GM19025 (cell line): ENCODE measurements at regions not wholly inside any gene's neighbourhood (a gene's known extent, or its start where the extent isn't known, plus 50 kb on each side); places are given as distances from the start of the nearest gene placed in this dataset.
"Not testable (repeated sequence)": the region's sequence is repeated elsewhere in the genome, so short reads cannot be mapped to it uniquely, and the experiment has no call there.

ENCODE experiments used
- ATAC-seq: cut with Tn5 transposase; IDR thresholded peaks from one replicate; pipeline ENCODE4 v1.9.1; 2021; ENCODE audit warnings: mild to moderate bottlenecking, low read depth, moderate library complexity; ENCODE audit not compliant: unreplicated experiment

DNA sequence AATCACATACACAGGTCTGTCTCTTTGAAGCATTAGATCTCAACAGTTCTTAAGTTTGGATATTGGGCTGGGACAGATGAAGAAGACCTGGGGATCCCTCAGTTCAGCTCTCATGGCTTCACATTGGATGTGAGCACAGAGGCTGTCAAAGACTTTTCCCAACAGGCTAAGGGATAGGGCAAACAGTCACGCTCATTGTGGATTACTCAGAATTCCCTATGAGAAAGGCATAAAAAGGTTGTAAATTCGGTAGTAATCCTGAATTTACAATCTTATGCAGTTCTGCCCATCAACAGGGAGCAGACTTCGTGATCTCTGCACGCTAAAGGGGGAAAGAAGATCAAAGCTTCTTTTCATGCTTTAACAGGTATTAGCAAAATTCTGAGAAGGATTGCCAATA is 448.4 kb downstream of the DAD1 start:
- no peak for ATAC-seq

DNA sequence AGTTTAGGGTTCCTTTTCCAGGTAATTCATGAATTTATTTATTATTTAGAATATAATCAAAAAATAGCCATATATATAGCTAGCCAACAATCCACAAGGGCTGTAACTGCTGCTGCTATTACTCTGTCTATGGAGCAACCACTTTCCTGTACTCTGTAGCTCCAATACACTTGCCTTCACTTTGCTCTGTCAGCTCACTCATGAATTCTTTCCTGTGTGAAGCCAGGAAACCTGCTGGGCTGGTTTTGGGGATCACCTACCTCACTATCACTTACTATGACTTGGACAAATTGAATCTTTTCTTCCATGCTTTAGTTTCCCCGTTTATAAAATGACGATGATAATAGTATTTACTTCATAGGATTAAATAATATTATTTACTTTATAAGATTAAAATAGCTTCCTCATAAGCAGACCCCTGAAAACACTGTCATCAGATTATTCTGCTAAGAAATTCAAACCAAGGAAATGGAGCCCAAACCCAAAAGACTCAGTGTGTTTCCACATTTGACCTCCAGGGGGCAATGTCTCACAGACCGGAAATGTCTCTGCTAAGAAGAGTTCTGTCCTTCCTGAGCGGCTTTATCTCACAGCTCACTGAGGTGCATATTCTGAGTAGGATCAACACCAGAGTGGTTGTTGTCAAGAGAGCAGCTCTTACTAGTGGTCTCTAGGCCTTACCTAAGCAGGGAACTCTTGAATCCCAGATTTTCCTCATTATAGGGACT is 457.1 kb downstream of the DAD1 start:
- ATAC-seq, result no peak

GRCh38 chr14:22124073-22124613 is 450.5 kb upstream of the OR4E1 start:
- no peak for ATAC-seq

DNA sequence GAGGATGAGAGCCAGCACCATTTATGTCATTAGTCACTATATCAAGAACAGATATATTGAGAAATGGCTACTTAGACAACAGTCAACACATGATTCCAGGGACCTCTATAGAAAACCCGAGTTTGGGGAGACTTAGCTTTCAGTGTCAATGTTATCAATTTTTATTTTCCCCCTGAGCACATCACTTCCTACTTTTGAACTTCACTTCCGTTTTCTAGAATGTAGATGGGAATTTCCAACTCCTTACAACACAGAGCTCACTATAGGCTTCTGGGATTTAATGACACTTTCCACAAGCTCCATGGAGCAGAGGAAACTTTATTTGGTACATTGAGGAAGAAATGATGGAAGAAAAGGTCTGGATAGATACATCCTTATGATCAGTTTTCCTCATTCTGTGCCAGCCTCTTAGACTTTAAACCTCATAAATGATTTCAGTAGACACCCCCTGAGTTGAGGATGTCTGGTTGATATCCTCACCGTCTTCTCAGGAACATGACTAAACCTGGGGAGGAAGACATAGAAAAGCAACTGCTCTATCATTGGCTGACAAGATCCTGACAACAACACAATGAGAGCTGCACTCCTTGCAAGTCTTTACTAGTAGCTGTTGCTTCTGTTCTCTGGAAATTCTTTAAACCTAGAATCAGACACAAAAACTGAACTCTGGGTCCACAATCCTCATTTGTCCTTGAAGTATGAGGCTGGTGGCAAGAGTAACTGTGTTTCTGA is 449.4 kb upstream of the OR4E1 start:
- no peak for ATAC-seq

- ATAC-seq, result no peak
Observed at GRCh38 chr14:22122227-22122818, 448.7 kb upstream of the OR4E1 start.

GRCh38 chr14:22118899-22119477 is 445.4 kb upstream of the OR4E1 start:
- no peak for ATAC-seq

- ATAC-seq, result no peak
Observed at GRCh38 chr14:22113401-22113800, 439.8 kb upstream of the OR4E1 start.

DNA sequence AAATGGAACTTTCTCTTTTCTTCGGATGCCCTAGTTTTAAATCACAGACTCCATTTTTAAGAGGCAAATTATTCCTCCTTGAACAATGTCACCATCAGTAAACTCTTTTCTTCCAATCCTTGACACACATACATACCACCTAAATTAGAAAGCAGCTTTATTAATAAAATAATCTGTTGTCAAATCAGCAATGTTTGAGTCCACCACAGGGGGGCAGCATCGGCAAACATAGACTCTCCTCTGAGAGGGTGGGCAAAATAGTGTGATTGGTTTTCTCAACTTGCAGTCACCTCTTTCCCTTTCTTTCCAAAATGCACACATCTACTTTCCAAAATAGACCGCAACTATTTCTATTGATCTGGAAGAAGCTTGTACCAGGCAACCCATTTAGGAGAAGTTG is 438.4 kb upstream of the OR4E1 start:
- no peak for ATAC-seq

- no peak for ATAC-seq
Observed at GRCh38 chr14:22107753-22108152, 434.1 kb upstream of the OR4E1 start.

DNA sequence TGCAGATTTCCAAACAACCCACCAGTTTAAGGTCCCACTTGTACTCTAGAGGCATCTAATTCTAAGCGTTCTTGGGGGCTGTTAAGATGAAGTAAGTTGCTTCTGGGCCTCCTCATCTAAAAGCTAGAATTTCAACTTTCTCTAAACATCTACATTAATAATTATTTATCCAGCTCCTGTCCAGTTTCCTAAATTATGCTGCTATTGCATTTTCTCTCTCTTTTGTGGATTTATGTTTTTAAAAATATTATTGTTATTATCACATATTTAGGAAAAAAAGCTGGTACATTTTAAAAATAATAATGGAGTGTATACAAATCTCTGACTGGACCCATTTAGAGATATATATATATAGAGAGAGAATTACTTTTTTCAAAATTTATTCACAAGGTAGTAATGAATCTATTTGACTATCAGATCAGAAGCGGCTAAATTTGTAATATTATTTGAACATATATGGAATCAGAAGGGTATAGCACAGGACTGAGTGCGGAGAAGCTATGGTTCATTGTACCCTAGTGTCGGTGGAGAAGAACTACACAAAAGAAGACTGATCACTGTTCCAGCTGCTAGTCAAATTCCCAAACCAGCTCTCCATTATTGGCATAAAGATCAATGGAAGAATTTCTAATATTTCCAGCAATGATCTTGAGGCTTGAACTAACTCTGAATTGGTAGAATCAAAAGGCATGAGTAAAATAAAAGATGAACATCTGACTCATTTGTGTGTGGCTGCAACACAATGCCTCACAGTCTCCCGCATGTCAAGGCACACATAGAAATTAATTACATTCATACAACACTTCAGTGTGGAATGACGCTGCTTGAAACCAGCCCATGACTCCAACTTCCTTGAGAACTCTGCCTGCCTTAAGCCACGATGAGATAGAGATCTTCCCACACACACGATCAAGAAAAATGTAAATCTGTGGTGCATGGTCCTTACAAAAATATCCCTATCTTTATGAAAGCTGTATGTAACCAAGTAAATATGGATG is 433.4 kb upstream of the OR4E1 start:
- no peak for ATAC-seq

GRCh38 chr14:22105624-22106006 is 432.0 kb upstream of the OR4E1 start:
- no peak for ATAC-seq

DNA sequence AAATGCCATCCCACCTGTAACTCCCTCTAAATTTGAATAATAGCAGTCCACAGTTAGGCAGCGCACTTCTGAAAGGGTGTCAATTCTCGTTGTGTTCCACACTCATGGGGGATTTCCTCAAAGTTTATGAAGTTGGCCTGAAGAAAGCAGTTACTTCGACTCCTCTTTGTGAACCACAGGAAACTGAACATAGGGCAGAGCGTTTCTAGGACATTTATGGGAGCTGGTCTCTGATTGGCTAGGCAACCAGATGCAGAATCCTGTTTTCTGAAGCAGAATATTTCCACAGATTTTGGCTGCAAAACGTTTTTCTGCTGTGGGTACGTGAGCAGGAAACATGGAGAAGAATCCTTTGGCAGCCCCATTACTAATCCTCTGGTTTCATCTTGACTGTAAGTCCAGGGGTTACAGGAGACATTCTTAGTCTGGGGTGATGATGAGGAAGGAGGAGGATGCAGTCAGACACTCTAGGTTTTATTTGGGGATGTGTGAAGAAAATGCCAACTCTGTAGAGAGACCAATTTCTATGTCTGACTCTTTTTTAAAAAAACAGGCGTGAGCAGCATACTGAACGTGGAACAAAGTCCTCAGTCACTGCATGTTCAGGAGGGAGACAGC is 431.5 kb upstream of the OR4E1 start:
- ATAC-seq, result no peak

DNA sequence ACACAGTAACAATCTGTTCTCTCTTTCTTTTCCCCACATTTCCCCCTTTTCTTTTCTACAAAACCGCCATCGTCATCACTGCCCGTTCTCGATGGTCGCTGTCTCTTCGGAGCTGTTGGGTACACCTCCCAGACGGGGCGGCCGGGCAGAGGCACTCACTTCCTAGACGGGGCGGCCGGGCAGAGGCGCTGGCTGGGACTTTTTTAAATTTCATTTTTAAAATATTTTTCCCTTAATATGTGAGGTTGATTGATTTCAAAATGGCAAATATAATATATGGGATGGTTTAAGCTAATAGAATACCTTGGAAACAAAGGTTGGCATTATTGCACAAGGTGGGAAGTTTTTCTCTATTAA is 427.1 kb upstream of the OR4E1 start:
- not testable (repeated sequence) for ATAC-seq

DNA sequence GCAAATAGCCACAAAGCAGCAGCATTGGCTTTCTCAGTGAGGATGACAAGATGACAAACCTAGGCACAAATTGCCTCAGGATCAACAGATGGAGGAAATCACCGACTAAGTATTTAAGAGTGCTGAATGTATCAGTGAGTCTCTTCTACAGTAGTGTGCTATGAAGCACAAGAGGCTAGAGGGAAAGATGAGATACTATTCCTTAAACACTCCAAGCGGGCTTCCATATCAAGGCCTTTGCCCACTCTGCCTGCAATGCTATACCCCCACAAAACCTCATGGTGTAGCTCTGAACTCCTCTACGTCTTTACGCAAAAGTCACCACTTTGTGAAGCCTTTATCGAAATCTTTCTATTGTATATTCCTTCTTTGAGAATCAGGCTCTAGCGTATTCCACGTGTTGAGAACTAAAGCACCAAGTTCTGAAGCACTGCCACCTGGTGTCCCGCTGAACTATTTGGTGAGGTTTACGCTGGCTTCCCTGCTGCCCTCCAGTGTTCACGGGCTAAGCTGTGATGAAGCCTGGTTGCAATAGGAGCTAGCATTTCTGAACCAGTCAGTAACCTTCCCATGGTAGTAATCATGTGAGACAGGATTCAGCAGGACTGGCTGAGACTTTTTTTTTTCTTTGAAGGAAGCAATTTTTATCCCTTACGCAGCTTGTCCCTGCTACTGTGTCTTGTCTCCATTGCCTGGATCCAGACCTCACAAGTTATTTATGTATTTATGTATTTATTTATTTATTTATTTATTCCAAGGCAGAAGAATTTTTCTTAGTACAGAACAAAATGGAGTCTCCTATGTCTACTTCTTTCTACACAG is 426.5 kb upstream of the OR4E1 start:
- ATAC-seq, result no peak

GRCh38 chr14:22098435-22098834 is 424.8 kb upstream of the OR4E1 start:
- no peak for ATAC-seq

GRCh38 chr14:22097586-22098292 is 424.1 kb upstream of the OR4E1 start:
- no peak for ATAC-seq

- ATAC-seq, result no peak
Observed at GRCh38 chr14:22097072-22097471, 423.5 kb upstream of the OR4E1 start.

DNA sequence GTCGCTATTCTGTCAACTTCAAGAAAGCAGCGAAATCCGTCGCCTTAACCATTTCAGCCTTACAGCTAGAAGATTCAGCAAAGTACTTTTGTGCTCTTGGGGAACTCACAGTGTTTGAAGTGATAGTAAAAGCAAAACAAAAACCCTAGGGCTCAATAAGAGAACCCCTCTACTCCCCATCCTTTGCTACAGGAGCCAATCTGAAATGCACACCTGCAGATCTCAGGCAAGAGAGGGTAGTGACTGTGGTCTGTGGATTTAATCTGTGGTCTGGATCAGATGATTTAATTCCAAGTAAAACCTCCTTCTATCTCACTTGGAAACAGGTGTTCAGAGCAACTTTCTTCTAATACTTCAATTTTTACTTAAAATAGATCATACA is 422.9 kb upstream of the OR4E1 start:
- ATAC-seq, result no peak
